IMR-90 (cell line): ENCODE measurements at regions not wholly inside any gene's neighbourhood (a gene's known extent, or its start where the extent isn't known, plus 50 kb on each side); places are given as distances from the start of the nearest gene placed in this dataset.

Experiments
- CEBPB ChIP-seq: IDR thresholded peaks from 2 replicates; pipeline ENCODE4 v1.6.1; 2012; ENCODE audit warnings: low read depth, low read length, improper control_type of control experiment
- CHD1 ChIP-seq: IDR thresholded peaks from 2 replicates; pipeline ENCODE4 v1.6.1; 2012; ENCODE audit warnings: low read depth, low read length, improper control_type of control experiment
- CTCF ChIP-seq: conservative IDR thresholded peaks from 2 replicates; pipeline ENCODE4 v1.5.1; 2012; ENCODE audit warnings: mild to moderate bottlenecking, low read depth, low read length, improper control_type of control experiment
- ELK1 ChIP-seq: fragments of 150-350 bp; IDR thresholded peaks from 2 replicates; pipeline ENCODE4 v1.6.1; 2016; ENCODE audit warnings: low read depth, mild to moderate bottlenecking, low read length, moderate library complexity, borderline replicate concordance
- FOS ChIP-seq: fragments of 150-350 bp; IDR thresholded peaks from 2 replicates; pipeline ENCODE4 v1.6.1; 2016; ENCODE audit warnings: low read depth, low read length
- MAFK ChIP-seq: IDR thresholded peaks from 2 replicates; pipeline ENCODE4 v1.6.1; 2012; ENCODE audit warnings: low read depth, low read length, improper control_type of control experiment
- MAZ ChIP-seq: IDR thresholded peaks from 2 replicates; pipeline ENCODE4 v1.6.1; 2012; ENCODE audit warnings: low read depth, mild to moderate bottlenecking, low read length, improper control_type of control experiment, moderate library complexity, borderline replicate concordance
- MXI1 ChIP-seq: IDR thresholded peaks from 2 replicates; pipeline ENCODE4 v1.6.1; 2012; ENCODE audit warnings: low read depth, mild to moderate bottlenecking, low read length, moderate library complexity, borderline replicate concordance
- NFE2L2 ChIP-seq: fragments of 150-350 bp; IDR thresholded peaks from 2 replicates; pipeline ENCODE4 v1.6.1; 2016; ENCODE audit warnings: low read depth, mild to moderate bottlenecking, low read length
- POLR2A ChIP-seq: IDR thresholded peaks from 2 replicates; pipeline ENCODE4 v1.6.1; 2012; ENCODE audit warnings: mild to moderate bottlenecking, low read depth, low read length
- RAD21 ChIP-seq: IDR thresholded peaks from 2 replicates; pipeline ENCODE4 v1.6.1; 2012; ENCODE audit warnings: low read length, improper control_type of control experiment
- RCOR1 ChIP-seq: IDR thresholded peaks from 2 replicates; pipeline ENCODE4 v1.6.1; 2012; ENCODE audit warnings: mild to moderate bottlenecking, low read length, improper control_type of control experiment; ENCODE audit not compliant: insufficient replicate concordance
- RFX5 ChIP-seq: IDR thresholded peaks from 2 replicates; pipeline ENCODE4 v1.8.0; 2012; ENCODE audit warnings: low read depth, mild to moderate bottlenecking, low read length, moderate library complexity
- USF2 ChIP-seq: fragments of 150-350 bp; IDR thresholded peaks from 2 replicates; pipeline ENCODE4 v1.6.1; 2017; ENCODE audit warnings: mild to moderate bottlenecking, antibody characterized with exemption, low read length, low read depth

GRCh38 chr3:161637559-161637958 lies 141.0 kb downstream of the OTOL1 start:
- TF ChIP-seq CTCF (no peak), POLR2A (no peak), CHD1 (no peak), RFX5 (no peak), ELK1 (no peak), RCOR1 (no peak), RAD21 (no peak), CEBPB (no peak), FOS (no peak), USF2 (no peak), NFE2L2 (no peak), MXI1 (no peak), MAFK (no peak), MAZ (no peak)
